ENCODE measurements at regions not wholly inside any gene's neighbourhood (a gene's known extent, or its start where the extent isn't known, plus 50 kb on each side); places are given as distances from the start of the nearest gene placed in this dataset.
"Not testable (repeated sequence)": the region's sequence is repeated elsewhere in the genome, so short reads cannot be mapped to it uniquely, and the experiment has no call there.

DNA sequence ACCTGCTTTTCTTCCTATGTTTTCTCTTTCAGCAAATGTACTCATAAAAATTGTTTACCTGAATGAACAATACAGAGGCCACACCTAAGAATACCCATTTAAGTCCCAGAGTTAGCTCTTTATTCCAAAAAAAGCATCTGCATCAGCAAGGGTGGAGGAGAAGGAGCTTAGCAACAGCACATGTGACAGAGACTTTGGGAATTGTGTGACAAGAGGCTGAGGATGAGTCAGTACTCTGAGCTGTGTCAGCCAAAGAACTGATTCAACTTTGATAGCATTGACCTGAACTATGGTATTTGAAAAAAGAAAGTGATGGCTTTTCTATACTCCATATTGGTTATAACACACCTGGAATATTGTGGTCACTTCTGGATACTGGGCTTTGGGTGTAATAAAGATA lies 162.7 kb downstream of the ZNF648 start:
- no peak for DNase-seq (ENCODE audit: extremely low spot score, unreplicated experiment)
- Mint-ChIP-seq H3K9me3 (ENCODE audit: unreplicated experiment) (no peaks in the 10 kb centered on the region), H3K27me3 (ENCODE audit: unreplicated experiment) (no peaks in the 10 kb centered on the region), H3K36me3 (ENCODE audit: unreplicated experiment) (no peaks in the 10 kb centered on the region), H3K4me1 (ENCODE audit: unreplicated experiment) (no peaks in the 10 kb centered on the region), H3K4me3 (ENCODE audit: unreplicated experiment) (no peak overlapping the region), H3K27ac (ENCODE audit: unreplicated experiment) (no peak overlapping the region)
- TF ChIP-seq, protein P1, sequence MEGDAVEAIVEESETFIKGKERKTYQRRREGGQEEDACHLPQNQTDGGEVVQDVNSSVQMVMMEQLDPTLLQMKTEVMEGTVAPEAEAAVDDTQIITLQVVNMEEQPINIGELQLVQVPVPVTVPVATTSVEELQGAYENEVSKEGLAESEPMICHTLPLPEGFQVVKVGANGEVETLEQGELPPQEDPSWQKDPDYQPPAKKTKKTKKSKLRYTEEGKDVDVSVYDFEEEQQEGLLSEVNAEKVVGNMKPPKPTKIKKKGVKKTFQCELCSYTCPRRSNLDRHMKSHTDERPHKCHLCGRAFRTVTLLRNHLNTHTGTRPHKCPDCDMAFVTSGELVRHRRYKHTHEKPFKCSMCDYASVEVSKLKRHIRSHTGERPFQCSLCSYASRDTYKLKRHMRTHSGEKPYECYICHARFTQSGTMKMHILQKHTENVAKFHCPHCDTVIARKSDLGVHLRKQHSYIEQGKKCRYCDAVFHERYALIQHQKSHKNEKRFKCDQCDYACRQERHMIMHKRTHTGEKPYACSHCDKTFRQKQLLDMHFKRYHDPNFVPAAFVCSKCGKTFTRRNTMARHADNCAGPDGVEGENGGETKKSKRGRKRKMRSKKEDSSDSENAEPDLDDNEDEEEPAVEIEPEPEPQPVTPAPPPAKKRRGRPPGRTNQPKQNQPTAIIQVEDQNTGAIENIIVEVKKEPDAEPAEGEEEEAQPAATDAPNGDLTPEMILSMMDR (IDR thresholded peaks at IDR 0.05): no peak

DNA sequence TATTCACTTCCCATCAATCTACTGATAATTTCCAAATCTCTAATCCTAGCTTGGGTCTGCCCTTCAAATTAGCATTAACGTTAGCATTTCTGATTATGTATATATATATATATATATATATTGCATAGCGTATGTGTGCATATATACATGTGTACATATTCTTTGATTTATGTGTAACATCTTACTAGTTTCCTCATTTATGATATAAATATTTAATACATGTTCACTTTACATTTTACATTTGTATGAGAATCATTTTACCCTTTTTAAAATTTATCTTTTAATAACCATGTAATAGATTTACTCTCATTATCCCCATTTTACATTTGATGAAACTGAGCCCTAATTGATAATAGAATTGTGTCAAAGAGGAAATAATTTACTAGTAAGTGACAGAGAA lies 164.7 kb downstream of the ZNF648 start:
- no peak for DNase-seq (ENCODE audit: extremely low spot score, unreplicated experiment)
- Mint-ChIP-seq H3K4me3 (ENCODE audit: unreplicated experiment) (no peak overlapping the region), H3K27ac (ENCODE audit: unreplicated experiment) (no peak overlapping the region), H3K27me3 (ENCODE audit: unreplicated experiment) (no peaks in the 10 kb centered on the region), H3K36me3 (ENCODE audit: unreplicated experiment) (no peaks in the 10 kb centered on the region), H3K9me3 (ENCODE audit: unreplicated experiment) (peaks cover 5% of the 10 kb centered on the region), H3K4me1 (ENCODE audit: unreplicated experiment) (no peaks in the 10 kb centered on the region)
- TF ChIP-seq, protein P1 (IDR thresholded peaks at IDR 0.05): no peak

DNA sequence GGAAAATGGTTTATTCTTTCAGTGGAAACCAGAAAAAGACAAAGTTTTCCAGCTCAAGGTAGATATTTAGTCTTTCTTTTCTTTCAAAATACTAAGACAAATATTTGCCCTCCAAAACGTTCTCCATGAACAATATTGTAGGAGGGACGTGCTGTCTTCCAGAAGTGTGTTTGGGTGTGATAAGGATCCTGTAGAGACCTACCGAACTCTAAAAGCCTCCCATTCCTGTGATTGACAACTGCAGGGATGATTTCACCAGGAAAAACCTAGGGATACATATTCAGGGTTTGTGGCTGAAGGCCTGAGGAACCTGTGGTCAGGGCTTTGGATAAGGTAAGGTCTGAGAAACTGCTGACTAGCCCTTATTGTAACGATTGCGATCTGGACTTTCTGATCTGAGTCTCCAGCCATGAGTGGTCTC lies 167.1 kb downstream of the ZNF648 start:
- Mint-ChIP-seq H3K27ac (ENCODE audit: unreplicated experiment) (no peak overlapping the region), H3K27me3 (ENCODE audit: unreplicated experiment) (no peaks in the 10 kb centered on the region), H3K4me3 (ENCODE audit: unreplicated experiment) (no peak overlapping the region), H3K36me3 (ENCODE audit: unreplicated experiment) (no peaks in the 10 kb centered on the region), H3K9me3 (ENCODE audit: unreplicated experiment) (peaks cover 13% of the 10 kb centered on the region), H3K4me1 (ENCODE audit: unreplicated experiment) (no peaks in the 10 kb centered on the region)
- no peak for DNase-seq (ENCODE audit: extremely low spot score, unreplicated experiment)
- TF ChIP-seq, protein P1 (IDR thresholded peaks at IDR 0.05): no peak

DNA sequence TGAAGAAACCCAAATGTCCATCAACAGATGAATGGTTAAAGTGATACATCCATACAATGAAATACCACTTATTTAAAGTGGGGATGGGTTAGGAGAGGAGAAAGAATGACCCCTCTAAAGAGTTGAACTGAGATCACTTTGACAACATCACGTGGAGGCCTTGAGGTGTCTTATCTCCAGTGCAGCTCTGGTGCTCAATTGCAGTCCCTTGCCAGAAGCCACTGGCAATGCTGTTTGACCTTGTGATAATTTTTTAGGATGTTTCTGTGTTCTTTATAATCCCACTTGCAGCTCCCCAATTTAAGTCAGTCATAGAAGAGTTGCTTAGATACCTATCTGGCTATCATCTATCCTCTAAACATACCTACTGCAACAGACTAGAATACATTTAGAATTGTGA lies 167.6 kb downstream of the ZNF648 start:
- no peak overlapping the region for H3K4me3 Mint-ChIP-seq (ENCODE audit: unreplicated experiment)

DNA sequence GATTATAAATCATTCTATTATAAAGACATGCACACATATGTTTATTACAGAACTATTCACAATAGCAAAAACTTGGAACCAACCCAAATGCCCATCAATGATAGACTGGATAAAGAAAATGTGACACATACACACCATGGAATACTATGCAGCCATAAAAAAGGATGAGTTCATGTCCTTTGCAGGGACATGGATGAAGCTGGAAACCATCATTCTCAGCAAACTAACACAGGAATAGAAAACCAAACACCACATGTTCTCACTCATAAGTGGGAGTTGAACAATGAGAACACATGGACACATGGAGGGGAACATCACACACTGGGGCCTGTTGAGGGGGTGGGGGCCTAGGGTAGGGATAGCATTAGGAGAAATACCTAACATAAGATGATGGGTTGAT lies 168.4 kb downstream of the ZNF648 start:
- not testable (repeated sequence) for H3K27ac Mint-ChIP-seq (ENCODE audit: unreplicated experiment); H3K27me3 Mint-ChIP-seq (ENCODE audit: unreplicated experiment); H3K4me1 Mint-ChIP-seq (ENCODE audit: unreplicated experiment); DNase-seq (ENCODE audit: extremely low spot score, unreplicated experiment); H3K36me3 Mint-ChIP-seq (ENCODE audit: unreplicated experiment); H3K4me3 Mint-ChIP-seq (ENCODE audit: unreplicated experiment)
- H3K9me3 Mint-ChIP-seq (ENCODE audit: unreplicated experiment): peaks cover 13% of the 10 kb centered on the region

More for the DNA sequence above, 167.6 kb downstream of the ZNF648 start:
- no peak for DNase-seq (ENCODE audit: extremely low spot score, unreplicated experiment)
- Mint-ChIP-seq H3K9me3 (ENCODE audit: unreplicated experiment) (peaks cover 13% of the 10 kb centered on the region), H3K27me3 (ENCODE audit: unreplicated experiment) (no peaks in the 10 kb centered on the region), H3K27ac (ENCODE audit: unreplicated experiment) (no peak overlapping the region), H3K4me1 (ENCODE audit: unreplicated experiment) (no peaks in the 10 kb centered on the region), H3K36me3 (ENCODE audit: unreplicated experiment) (no peaks in the 10 kb centered on the region)
- TF ChIP-seq, protein P1 (IDR thresholded peaks at IDR 0.05): no peak

DNA sequence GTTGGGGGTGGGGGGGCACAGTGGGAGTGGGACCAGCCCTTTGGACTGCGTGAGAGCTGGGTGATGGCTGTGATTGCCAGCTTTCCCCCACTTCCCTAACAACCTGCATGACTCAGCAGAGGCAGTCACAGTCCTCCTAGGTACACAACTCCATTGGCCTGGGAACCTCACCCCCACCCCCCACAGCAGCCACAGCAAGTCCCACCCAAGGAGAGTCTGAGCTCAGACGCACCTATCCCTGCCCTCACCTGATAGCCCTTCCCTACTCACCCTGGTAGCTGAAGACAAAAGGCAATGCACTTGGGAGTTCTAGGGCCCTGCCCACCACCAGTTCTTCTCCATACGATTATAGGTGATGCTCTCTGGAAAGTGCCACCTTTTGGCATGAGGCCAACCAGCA lies 188.9 kb downstream of the ZNF648 start:
- no peak overlapping the region for H3K4me3 Mint-ChIP-seq (ENCODE audit: unreplicated experiment)
- TF ChIP-seq, protein P1 (IDR thresholded peaks at IDR 0.05): no peak

More for the DNA sequence above, 188.9 kb downstream of the ZNF648 start:
- DNase-seq (ENCODE audit: extremely low spot score, unreplicated experiment): no peak
- Mint-ChIP-seq H3K9me3 (ENCODE audit: unreplicated experiment) (peaks cover 32% of the 10 kb centered on the region), H3K27ac (ENCODE audit: unreplicated experiment) (no peak overlapping the region), H3K4me1 (ENCODE audit: unreplicated experiment) (no peaks in the 10 kb centered on the region), H3K36me3 (ENCODE audit: unreplicated experiment) (no peaks in the 10 kb centered on the region), H3K27me3 (ENCODE audit: unreplicated experiment) (no peaks in the 10 kb centered on the region)

All from osteocyte (in vitro differentiated cells).